ENCODE measurements at regions not wholly inside any gene's neighbourhood (a gene's known extent, or its start where the extent isn't known, plus 50 kb on each side); places are given as distances from the start of the nearest gene placed in this dataset.

DNA sequence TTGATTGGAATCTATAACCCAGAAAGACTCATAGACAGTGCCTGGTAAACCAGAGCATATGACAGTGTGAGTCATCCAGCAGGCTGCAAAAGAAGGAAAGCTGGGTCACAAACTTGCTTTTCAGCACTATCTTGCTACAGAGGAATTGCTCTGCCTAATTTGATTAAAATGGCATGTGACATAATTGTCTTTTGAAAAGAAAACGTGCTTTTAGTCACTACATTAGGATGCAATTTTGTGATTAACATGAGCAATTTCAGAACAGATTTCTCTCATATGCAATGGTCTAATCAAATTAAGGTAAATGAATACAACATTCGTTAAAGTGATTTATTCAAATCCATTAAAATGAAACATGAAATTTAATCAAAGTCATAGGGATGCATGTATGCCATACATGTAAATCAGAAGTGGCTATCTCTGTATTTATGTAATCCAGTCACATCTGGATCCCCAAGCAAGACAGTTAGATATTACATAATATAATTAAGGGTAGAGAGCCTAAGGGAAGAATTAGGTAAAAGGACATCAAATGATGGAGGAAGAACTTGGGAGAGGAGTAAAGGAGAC lies 400.0 kb upstream of the HTR1E start:
- TF ChIP-seq ZFX (IDR thresholded peaks at IDR 0.05; ENCODE audit: borderline replicate concordance) = no peak
- TF ChIP-seq, protein P1, sequence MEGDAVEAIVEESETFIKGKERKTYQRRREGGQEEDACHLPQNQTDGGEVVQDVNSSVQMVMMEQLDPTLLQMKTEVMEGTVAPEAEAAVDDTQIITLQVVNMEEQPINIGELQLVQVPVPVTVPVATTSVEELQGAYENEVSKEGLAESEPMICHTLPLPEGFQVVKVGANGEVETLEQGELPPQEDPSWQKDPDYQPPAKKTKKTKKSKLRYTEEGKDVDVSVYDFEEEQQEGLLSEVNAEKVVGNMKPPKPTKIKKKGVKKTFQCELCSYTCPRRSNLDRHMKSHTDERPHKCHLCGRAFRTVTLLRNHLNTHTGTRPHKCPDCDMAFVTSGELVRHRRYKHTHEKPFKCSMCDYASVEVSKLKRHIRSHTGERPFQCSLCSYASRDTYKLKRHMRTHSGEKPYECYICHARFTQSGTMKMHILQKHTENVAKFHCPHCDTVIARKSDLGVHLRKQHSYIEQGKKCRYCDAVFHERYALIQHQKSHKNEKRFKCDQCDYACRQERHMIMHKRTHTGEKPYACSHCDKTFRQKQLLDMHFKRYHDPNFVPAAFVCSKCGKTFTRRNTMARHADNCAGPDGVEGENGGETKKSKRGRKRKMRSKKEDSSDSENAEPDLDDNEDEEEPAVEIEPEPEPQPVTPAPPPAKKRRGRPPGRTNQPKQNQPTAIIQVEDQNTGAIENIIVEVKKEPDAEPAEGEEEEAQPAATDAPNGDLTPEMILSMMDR (IDR thresholded peaks at IDR 0.05) = no peak
- H3K27ac ChIP-seq = no peak overlapping the region

DNA sequence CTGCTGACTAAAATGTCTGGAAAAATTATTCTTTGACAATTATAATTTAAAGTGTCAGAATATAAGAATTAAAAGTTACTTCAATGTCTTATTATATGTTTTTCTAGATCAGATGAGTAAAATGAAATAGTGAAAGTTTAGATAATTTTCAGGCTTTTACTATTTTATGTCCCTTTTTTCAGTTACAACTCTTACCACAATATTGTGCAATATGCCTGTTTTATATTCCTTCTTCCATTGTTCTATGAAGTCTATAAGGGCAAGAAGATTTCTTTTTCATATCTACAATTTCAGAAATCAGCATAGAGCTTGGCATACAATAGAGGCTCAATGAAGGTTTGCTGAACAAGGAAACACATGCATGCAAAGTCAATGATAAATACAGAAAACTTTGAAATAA lies 401.2 kb upstream of the HTR1E start:
- H3K27ac ChIP-seq = no peak overlapping the region
- TF ChIP-seq, protein P1 (IDR thresholded peaks at IDR 0.05) = no peak
- TF ChIP-seq ZFX (IDR thresholded peaks at IDR 0.05; ENCODE audit: borderline replicate concordance) = no peak

DNA sequence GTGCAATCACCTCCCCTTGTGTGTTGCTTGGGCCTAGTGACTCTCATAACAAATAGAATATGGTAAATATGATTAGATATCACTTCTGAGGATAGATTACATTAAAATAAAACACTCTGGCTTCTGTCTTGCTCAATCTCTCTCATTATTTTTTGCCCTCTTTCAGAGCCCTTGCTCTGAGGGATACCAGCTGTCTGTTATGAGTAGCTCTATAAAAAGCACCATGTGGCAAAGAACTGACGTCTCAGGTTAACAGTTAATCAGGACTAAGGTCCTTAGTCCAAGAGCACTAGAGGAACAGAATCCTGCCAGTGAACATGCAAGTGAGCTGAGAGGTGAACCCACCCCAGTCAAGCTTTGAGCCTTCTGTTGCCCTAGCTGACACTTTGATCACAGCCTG lies 402.2 kb upstream of the HTR1E start:
- no peak for TF ChIP-seq ZFX (IDR thresholded peaks at IDR 0.05; ENCODE audit: borderline replicate concordance)
- TF ChIP-seq, protein P1 (IDR thresholded peaks at IDR 0.05) = no peak

DNA sequence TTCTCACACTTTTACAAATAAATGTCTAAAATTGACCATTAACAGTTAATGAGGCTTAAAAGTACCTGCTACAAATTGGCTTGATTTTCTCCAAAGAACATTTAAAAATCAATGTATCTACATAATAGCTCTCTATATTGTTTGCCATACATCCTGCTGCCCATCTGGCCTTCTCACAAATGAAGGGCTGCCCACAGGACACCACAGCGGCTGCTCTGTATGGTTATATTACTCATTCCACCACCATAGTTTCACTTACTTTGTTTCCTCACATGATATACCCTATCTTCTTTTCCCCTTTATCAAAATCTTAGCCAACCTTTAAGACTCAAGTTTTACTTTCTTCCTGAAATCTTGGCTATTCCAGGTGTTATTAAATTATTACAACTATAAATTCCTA lies 407.7 kb upstream of the HTR1E start:
- H3K27ac ChIP-seq = no peak overlapping the region
- no peak for TF ChIP-seq ZFX (IDR thresholded peaks at IDR 0.05; ENCODE audit: borderline replicate concordance)
- TF ChIP-seq, protein P1 (IDR thresholded peaks at IDR 0.05) = no peak

More for the DNA sequence above, 402.2 kb upstream of the HTR1E start:
- no peak overlapping the region for H3K27ac ChIP-seq

DNA sequence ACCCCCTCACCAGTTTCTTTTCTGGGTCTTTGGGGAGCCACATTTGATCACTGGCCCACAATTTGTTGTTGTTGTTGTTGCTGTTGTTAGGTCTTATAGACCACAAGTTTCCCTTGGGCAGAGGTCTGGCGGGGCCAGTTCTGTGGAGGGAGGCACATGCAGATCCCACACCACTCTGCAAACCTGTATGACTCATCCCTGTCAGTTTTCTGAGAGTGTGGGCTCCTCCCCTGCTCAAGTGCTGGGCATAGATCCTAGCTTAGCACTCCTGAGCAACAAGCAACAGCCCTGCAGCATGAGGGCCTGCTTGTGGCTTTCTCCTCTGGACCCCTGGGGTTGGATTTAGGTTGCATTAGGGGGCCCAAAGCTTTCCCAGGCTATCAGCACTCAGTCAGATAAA lies 411.1 kb upstream of the HTR1E start:
- H3K27ac ChIP-seq = no peak overlapping the region
- no peak for TF ChIP-seq ZFX (IDR thresholded peaks at IDR 0.05; ENCODE audit: borderline replicate concordance)
- TF ChIP-seq, protein P1 (IDR thresholded peaks at IDR 0.05) = no peak

DNA sequence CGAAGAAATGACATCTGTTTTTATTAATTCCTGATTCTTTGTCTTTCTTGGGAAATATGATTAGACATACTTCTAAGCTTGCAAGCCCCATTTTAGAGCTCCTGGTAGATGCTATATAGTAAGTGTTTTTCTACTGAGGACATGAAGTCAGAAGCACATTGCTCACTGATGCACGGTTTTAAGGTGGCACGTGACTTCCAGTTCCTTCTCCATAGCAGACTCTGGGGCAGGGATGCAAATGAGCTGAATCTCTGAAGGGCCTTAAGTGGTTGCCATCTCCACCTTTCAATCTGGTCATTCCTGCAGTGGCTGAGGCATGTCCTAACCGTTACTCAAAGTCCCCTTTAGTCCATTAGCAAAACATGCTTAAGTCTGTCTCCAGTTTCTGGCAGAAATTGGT lies 421.2 kb upstream of the HTR1E start:
- no peak overlapping the region for H3K27ac ChIP-seq
- TF ChIP-seq, protein P1 (IDR thresholded peaks at IDR 0.05) = no peak
- TF ChIP-seq ZFX (IDR thresholded peaks at IDR 0.05; ENCODE audit: borderline replicate concordance) = no peak

DNA sequence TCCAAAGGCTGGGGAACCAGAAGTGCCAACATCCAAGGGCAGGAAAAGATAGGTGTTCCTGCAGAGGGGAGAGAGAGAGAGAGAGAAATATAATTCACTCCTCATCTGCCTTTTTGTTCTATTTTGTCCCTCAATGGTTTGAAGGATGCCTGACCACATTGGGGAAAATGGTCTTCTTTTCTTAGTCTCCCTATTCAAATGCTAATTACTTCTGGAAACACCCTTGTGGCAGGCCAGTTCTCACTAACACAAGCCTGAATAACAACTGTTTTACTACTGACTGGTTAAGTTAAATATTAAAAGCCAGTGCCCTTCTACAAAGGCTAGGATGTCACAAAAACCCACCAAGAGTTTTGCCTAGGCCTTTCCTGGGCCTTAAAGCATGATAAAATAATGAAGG lies 425.4 kb upstream of the HTR1E start:
- no peak for TF ChIP-seq ZFX (IDR thresholded peaks at IDR 0.05; ENCODE audit: borderline replicate concordance)
- TF ChIP-seq, protein P1 (IDR thresholded peaks at IDR 0.05) = no peak
- H3K27ac ChIP-seq = no peak overlapping the region

Measured in 22Rv1 (cell line).